Lung (tissue), 11 donors: ENCODE measurements at regions not wholly inside any gene's neighbourhood (a gene's known extent, or its start where the extent isn't known, plus 50 kb on each side); places are given as distances from the start of the nearest gene placed in this dataset.
A peak's percentile ranks its signal among the peaks of the same experiment; 100 is the strongest.
"Not testable (repeated sequence)": the region's sequence is repeated elsewhere in the genome, so short reads cannot be mapped to it uniquely, and the experiment has no call there.

Source experiments
- ATAC-seq: fragments of 200-7000 bp; cut with Tn5 transposase; one replicate; pipeline ENCODE4 v1.9.1; 2020; ENCODE audit warnings: moderate number of reproducible peaks; ENCODE audit not compliant: insufficient read depth, low FRiP score
- DNase-seq, 3 donors: peaks; one replicate each; pipeline ENCODE4 v3.0.0-alpha.2; 2013 to 2017
- H3K27ac ChIP-seq, 2 donors: one replicate each; pipeline ENCODE4 v1.5.1; 2013; ENCODE audit warnings: mild to moderate bottlenecking in 2 of 2, moderate library complexity in 2 of 2, control low read depth in 1 of 2, inconsistent platforms in 1 of 2, low read depth in 1 of 2, low read length in 1 of 2
- H3K27me3 ChIP-seq, 3 donors: one replicate each; pipeline ENCODE4 v1.5.1; 2013; ENCODE audit warnings: low read length in 2 of 3; ENCODE audit not compliant: control insufficient read depth in 3 of 3, insufficient read depth in 3 of 3
- H3K36me3 ChIP-seq, 4 donors: one replicate each; pipeline ENCODE4 v1.5.1; 2013; ENCODE audit warnings: low read length in 4 of 4, mild to moderate bottlenecking in 1 of 4, moderate library complexity in 1 of 4; ENCODE audit not compliant: control insufficient read depth in 4 of 4, insufficient read depth in 4 of 4
- H3K4me1 ChIP-seq, 5 donors: one replicate each; pipeline ENCODE4 v1.5.1; 2013; ENCODE audit warnings: low read length in 5 of 5, mild to moderate bottlenecking in 2 of 5, moderate library complexity in 1 of 5; ENCODE audit not compliant: control insufficient read depth in 5 of 5, insufficient read depth in 5 of 5
- H3K4me3 ChIP-seq: one replicate; pipeline ENCODE4 v1.5.1; 2013; ENCODE audit warnings: mild to moderate bottlenecking, control low read depth, moderate library complexity
- H3K9ac ChIP-seq, 2 donors: one replicate each; pipeline ENCODE4 v1.5.1; 2013; ENCODE audit warnings: low read length in 2 of 2, control low read depth in 1 of 2; ENCODE audit not compliant: insufficient read depth in 1 of 2
- H3K9me3 ChIP-seq, 4 donors: one replicate each; pipeline ENCODE4 v1.5.1; 2013; ENCODE audit warnings: low read length in 3 of 4, mild to moderate bottlenecking in 1 of 4, moderate library complexity in 1 of 4; ENCODE audit not compliant: control insufficient read depth in 4 of 4, insufficient read depth in 3 of 4
- WGBS, 2 donors: extraction: QIAGEN DNeasy Blood & Tissue Kit; methylation state at CpG; one replicate each; pipeline ENCODE4 v1.1.7; 2013; 5-methylcytosine and 5-hydroxymethylcytosine counted together
- TF ChIP-seq, protein P1 (sequence below): IDR thresholded peaks from 2 replicates; pipeline ENCODE4 v1.5.1; 2012; ENCODE audit warnings: mild to moderate bottlenecking; ENCODE audit errors: control extremely low read depth, extremely low read depth
- donor health status: control.
- donor health status: control.
- donor health status: Bipolar disorder and iron deficiency.
- donor health status: healthy.
- donor health status: DM: yes; HTN: yes; CAD: no.

DNA sequence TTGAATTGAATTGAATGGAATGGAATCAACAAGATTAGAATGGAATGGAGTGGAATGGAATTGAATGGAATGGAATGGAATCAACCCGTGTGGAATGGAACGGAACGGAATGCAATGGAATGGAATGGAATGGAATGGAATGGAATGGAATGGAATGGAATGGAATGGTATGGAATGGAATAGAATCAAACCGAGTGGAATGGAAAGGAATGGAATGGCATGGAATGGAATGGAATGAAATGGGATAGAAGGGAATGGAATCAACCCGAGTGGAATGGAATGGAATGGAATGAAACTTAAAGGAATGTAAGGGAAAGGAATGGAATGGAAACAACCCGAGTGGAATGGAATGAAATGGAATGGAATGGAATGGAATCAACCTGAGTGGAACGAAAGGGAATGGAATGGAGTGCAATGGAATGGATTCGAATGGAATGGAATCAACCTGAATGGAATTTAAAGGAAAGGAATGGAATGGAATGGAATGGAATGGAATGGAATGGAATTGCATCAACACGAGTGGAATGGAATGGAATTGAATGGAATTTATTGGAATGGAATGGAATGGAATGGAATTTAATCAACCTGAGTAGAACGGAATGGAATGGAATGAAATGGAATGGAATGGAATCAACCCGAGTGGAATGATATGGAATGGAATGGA lies 1146.6 kb downstream of the RPIA start:
- whole genome bisulfite sequencing, 2 donors = 64 to 67% methylated on average over 11 of the region's 11 CpGs
- no peaks in the 10 kb centered on the region for H3K36me3 ChIP-seq
- no peak overlapping the region for H3K27ac ChIP-seq
- H3K9ac ChIP-seq = no peak overlapping the region
- ATAC-seq = no peak
- no peak for DNase-seq
- TF ChIP-seq, protein P1, sequence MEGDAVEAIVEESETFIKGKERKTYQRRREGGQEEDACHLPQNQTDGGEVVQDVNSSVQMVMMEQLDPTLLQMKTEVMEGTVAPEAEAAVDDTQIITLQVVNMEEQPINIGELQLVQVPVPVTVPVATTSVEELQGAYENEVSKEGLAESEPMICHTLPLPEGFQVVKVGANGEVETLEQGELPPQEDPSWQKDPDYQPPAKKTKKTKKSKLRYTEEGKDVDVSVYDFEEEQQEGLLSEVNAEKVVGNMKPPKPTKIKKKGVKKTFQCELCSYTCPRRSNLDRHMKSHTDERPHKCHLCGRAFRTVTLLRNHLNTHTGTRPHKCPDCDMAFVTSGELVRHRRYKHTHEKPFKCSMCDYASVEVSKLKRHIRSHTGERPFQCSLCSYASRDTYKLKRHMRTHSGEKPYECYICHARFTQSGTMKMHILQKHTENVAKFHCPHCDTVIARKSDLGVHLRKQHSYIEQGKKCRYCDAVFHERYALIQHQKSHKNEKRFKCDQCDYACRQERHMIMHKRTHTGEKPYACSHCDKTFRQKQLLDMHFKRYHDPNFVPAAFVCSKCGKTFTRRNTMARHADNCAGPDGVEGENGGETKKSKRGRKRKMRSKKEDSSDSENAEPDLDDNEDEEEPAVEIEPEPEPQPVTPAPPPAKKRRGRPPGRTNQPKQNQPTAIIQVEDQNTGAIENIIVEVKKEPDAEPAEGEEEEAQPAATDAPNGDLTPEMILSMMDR = no peak
- no peaks in the 10 kb centered on the region for H3K27me3 ChIP-seq
- H3K4me1 ChIP-seq = no peaks in the 10 kb centered on the region
- H3K4me3 ChIP-seq = no peak overlapping the region
- peaks cover 14 to 46% (median 32%) of the 10 kb centered on the region in 4 donors for H3K9me3 ChIP-seq

DNA sequence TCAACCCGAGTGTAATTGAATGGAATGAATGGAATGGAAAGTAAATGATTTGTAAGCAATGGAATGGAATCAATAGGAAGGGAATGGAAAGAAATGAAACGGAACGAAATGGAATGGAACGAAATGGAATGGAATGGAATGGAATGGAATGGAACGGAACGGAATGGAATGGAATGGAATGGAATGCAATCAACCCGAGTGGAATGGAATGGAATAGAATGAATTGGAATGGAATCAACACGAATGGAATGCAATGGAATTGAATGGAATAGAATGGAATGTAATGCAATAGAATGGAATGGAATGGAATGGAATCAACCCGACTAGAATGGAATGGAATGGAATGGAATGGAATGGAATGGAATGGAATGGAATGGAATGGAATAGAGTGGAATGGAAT lies 1148.7 kb downstream of the RPIA start:
- not testable (repeated sequence) for H3K36me3 ChIP-seq, H3K9ac ChIP-seq, H3K27me3 ChIP-seq, H3K27ac ChIP-seq, H3K4me3 ChIP-seq, H3K4me1 ChIP-seq
- 71 to 72% methylated on average over 9 of the region's 9 CpGs for WGBS, 2 donors
- ATAC-seq = peak; percentile 8
- peak in 1 of 3 donors; percentile 17 for DNase-seq
- H3K9me3 ChIP-seq = peaks cover 19 to 42% (median 32%) of the 10 kb centered on the region in 4 donors

DNA sequence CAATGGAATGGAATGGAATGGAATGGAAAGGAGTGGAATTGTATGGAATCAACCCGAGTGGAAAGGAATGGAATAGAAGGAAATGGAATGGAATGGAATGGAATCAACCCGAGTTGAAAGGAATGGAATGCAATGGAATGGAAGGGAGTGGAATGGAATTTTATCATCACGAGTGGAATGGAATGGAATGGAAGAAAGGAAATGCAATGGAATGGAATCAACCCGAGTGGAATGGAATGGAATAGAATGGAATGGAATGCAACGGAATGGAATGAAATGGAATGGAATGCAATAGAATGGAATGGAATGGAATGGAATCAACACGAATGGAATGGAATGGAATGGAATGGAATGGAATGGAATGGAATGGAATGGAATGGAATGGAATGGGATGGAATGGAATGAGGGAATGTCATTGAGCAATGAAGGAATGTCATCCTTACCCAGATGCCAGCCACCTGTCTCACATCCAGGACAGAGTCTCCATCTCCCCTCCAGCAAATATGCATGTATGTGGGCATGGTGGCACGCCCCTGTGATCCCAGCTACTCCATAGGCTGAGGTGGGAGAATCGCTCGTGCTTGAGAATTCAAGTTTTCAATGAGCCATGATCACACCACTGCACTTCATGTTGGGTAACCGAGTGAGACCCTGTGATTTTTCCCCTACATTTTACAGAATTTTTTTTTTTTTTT lies 1149.5 kb downstream of the RPIA start:
- not testable (repeated sequence) for H3K4me1 ChIP-seq, H3K27me3 ChIP-seq, H3K27ac ChIP-seq, H3K9ac ChIP-seq, H3K36me3 ChIP-seq, DNase-seq, H3K4me3 ChIP-seq
- WGBS, 2 donors = 57 to 64% methylated on average over 10 of the region's 10 CpGs
- ATAC-seq = peak; percentile 43
- peaks cover 19 to 34% (median 26%) of the 10 kb centered on the region in 4 donors for H3K9me3 ChIP-seq

DNA sequence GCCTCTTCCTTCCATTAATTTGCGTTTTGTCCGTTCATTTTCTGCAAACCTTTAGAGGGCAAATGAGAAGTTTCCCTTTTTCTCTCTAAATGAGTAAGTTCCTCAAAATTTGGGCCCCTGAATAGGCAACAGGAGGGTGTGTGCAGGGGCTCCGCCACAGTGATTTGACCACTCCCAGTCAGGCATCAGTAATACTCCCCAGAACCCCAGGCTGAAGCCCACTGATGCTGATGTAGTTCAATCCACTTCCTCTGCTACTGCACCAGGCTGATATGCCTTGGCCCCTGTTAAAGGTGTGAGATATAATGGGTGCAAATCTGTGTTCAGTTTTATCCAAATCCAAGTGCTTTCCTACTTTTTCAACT lies 1150.0 kb downstream of the RPIA start:
- Histone ChIP-seq H3K4me3 (no peak overlapping the region), H3K4me1 (no peaks in the 10 kb centered on the region), H3K27ac (no peak overlapping the region), H3K9me3 (peaks cover 19 to 30% (median 23%) of the 10 kb centered on the region in 4 donors), H3K9ac (no peak overlapping the region), H3K36me3 (no peaks in the 10 kb centered on the region), H3K27me3 (peaks cover 0 to 4% (median 0%) of the 10 kb centered on the region in 3 donors)
- ATAC-seq (no peak), DNase-seq (no peak)
- TF ChIP-seq, protein P1 = no peak
- WGBS, 2 donors = 54 to 67% methylated on average over 3 of the region's 3 CpGs
